Naive thymus-derived CD8-positive, alpha-beta T cell (primary cell): ENCODE measurements at regions not wholly inside any gene's neighbourhood (a gene's known extent, or its start where the extent isn't known, plus 50 kb on each side); places are given as distances from the start of the nearest gene placed in this dataset.
"Not testable (repeated sequence)": the region's sequence is repeated elsewhere in the genome, so short reads cannot be mapped to it uniquely, and the experiment has no call there.

Experiments used
- ATAC-seq, 2 donors: fragments of 150-1000 bp; cut with Tn5 transposase in 1 of 2; sonication (Bioruptor Pico), chemical (Tn5 transposase) in 1 of 2; 1 replicate in 1 of 2; 2 replicates in 1 of 2; pipeline ENCODE4 v1.10.0; 2021; ENCODE audit warnings: mild to moderate bottlenecking in 2 of 2, moderate library complexity in 2 of 2
- POLR2A ChIA-PET: fragments of 350-600 bp; sonication (Branson Sonifier 250); formaldehyde crosslinking; loops from one replicate; lab custom pipeline; 2021; ENCODE audit warnings: antibody characterized with exemption; lab: Charles Lee
- DNase-seq, 10 donors: peaks; one replicate each; pipeline versions ENCODE4 v3.0.0 to v3.0.0-alpha.2; 2020 to 2022
- H3K27ac Mint-ChIP-seq, 10 donors: one replicate each; pipeline ENCODE4 v1.8.0; 2020 to 2022; ENCODE audit warnings: mild to moderate bottlenecking in 10 of 10, mixed read lengths in 10 of 10, moderate library complexity in 4 of 10, inconsistent platforms in 1 of 10
- H3K27me3 Mint-ChIP-seq, 5 donors: one replicate each; pipeline ENCODE4 v1.8.0; 2021 to 2022; ENCODE audit warnings: mixed read lengths in 5 of 5
- H3K36me3 Mint-ChIP-seq, 3 donors: one replicate each; pipeline ENCODE4 v1.8.0; 2020 to 2022; ENCODE audit warnings: mixed read lengths in 3 of 3, mild to moderate bottlenecking in 2 of 3, inconsistent platforms in 1 of 3
- H3K4me1 Mint-ChIP-seq, 4 donors: one replicate each; pipeline ENCODE4 v1.8.0; 2021 to 2022; ENCODE audit warnings: mixed read lengths in 4 of 4
- H3K4me3 Mint-ChIP-seq, 10 donors: one replicate each; pipeline ENCODE4 v1.8.0; 2020 to 2022; ENCODE audit warnings: mild to moderate bottlenecking in 10 of 10, mixed read lengths in 10 of 10, moderate library complexity in 6 of 10, inconsistent platforms in 1 of 10
- H3K9me3 Mint-ChIP-seq, 9 donors: one replicate each; pipeline ENCODE4 v1.8.0; 2020 to 2022; ENCODE audit warnings: mixed read lengths in 9 of 9, mild to moderate bottlenecking in 3 of 9, inconsistent platforms in 1 of 9, moderate library complexity in 1 of 9

GRCh38 chr5:101306391-101307137, 403.5 kb upstream of the ST8SIA4 start:
- peaks cover 0 to 2% (median 0%) of the 10 kb centered on the region in 5 donors for H3K27me3 Mint-ChIP-seq
- no peak for ATAC-seq
- no peak for DNase-seq
- no peak overlapping the region for H3K4me3 Mint-ChIP-seq
- H3K36me3 Mint-ChIP-seq = no peaks in the 10 kb centered on the region
- H3K9me3 Mint-ChIP-seq = peaks cover 0 to 5% (median 0%) of the 10 kb centered on the region in 9 donors
- H3K27ac Mint-ChIP-seq = no peak overlapping the region
- POLR2A ChIA-PET = no interaction called here
- H3K4me1 Mint-ChIP-seq = no peaks in the 10 kb centered on the region

GRCh38 chr5:101296477-101296876, 393.4 kb upstream of the ST8SIA4 start:
- DNase-seq = no peak
- POLR2A ChIA-PET = no interaction called here
- no peak for ATAC-seq
- H3K27ac Mint-ChIP-seq = no peak overlapping the region
- H3K27me3 Mint-ChIP-seq = peaks cover 0 to 4% (median 0%) of the 10 kb centered on the region in 5 donors
- no peak overlapping the region for H3K4me3 Mint-ChIP-seq
- peaks cover 0 to 5% (median 0%) of the 10 kb centered on the region in 9 donors for H3K9me3 Mint-ChIP-seq
- H3K4me1 Mint-ChIP-seq = no peaks in the 10 kb centered on the region
- H3K36me3 Mint-ChIP-seq = peaks cover 0 to 4% (median 0%) of the 10 kb centered on the region in 3 donors

GRCh38 chr5:101292199-101292598, 389.1 kb upstream of the ST8SIA4 start:
- peaks cover 0 to 4% (median 2%) of the 10 kb centered on the region in 5 donors for H3K27me3 Mint-ChIP-seq
- ATAC-seq = no peak
- H3K4me1 Mint-ChIP-seq = no peaks in the 10 kb centered on the region
- no peak for DNase-seq
- no peak overlapping the region for H3K27ac Mint-ChIP-seq
- POLR2A ChIA-PET = no interaction called here
- H3K36me3 Mint-ChIP-seq = peaks cover 0 to 4% (median 0%) of the 10 kb centered on the region in 3 donors
- H3K9me3 Mint-ChIP-seq = peaks cover 0 to 16% (median 3%) of the 10 kb centered on the region in 9 donors
- H3K4me3 Mint-ChIP-seq = no peak overlapping the region

- H3K4me3 Mint-ChIP-seq, ATAC-seq, H3K36me3 Mint-ChIP-seq, POLR2A ChIA-PET, H3K4me1 Mint-ChIP-seq, H3K27ac Mint-ChIP-seq, H3K27me3 Mint-ChIP-seq, DNase-seq: not testable (repeated sequence)
- H3K9me3 Mint-ChIP-seq = peaks cover 0 to 16% (median 3%) of the 10 kb centered on the region in 9 donors
Measured at GRCh38 chr5:101290761-101291160, 387.7 kb upstream of the ST8SIA4 start.

GRCh38 chr5:101288633-101289032, 385.6 kb upstream of the ST8SIA4 start:
- POLR2A ChIA-PET = no interaction called here
- DNase-seq (no peak), ATAC-seq (no peak)
- Mint-ChIP-seq H3K27me3 (peaks cover 0 to 7% (median 3%) of the 10 kb centered on the region in 5 donors), H3K36me3 (peaks cover 0 to 4% (median 0%) of the 10 kb centered on the region in 3 donors), H3K4me3 (no peak overlapping the region), H3K9me3 (peaks cover 0 to 16% (median 3%) of the 10 kb centered on the region in 9 donors), H3K27ac (no peak overlapping the region), H3K4me1 (no peaks in the 10 kb centered on the region)

- ATAC-seq (no peak), DNase-seq (no peak)
- Mint-ChIP-seq H3K27ac (no peak overlapping the region), H3K9me3 (peaks cover 0 to 8% (median 0%) of the 10 kb centered on the region in 9 donors), H3K4me1 (no peaks in the 10 kb centered on the region), H3K36me3 (no peaks in the 10 kb centered on the region), H3K4me3 (no peak overlapping the region), H3K27me3 (peaks cover 0 to 7% (median 0%) of the 10 kb centered on the region in 5 donors)
- POLR2A ChIA-PET = no interaction called here
Measured at GRCh38 chr5:101284736-101285375, 381.8 kb upstream of the ST8SIA4 start.

GRCh38 chr5:101283938-101284337, 380.9 kb upstream of the ST8SIA4 start:
- H3K9me3 Mint-ChIP-seq, H3K27me3 Mint-ChIP-seq, ATAC-seq, H3K36me3 Mint-ChIP-seq, DNase-seq, POLR2A ChIA-PET, H3K4me3 Mint-ChIP-seq, H3K4me1 Mint-ChIP-seq, H3K27ac Mint-ChIP-seq: not testable (repeated sequence)

- Mint-ChIP-seq H3K4me3 (no peak overlapping the region), H3K27me3 (peaks cover 0 to 1% (median 0%) of the 10 kb centered on the region in 5 donors), H3K4me1 (no peaks in the 10 kb centered on the region), H3K36me3 (no peaks in the 10 kb centered on the region), H3K27ac (no peak overlapping the region), H3K9me3 (no peaks in the 10 kb centered on the region)
- DNase-seq = no peak
- POLR2A ChIA-PET = no interaction called here
- no peak for ATAC-seq
Measured at GRCh38 chr5:101278917-101279316, 375.8 kb upstream of the ST8SIA4 start.

- H3K4me3 Mint-ChIP-seq = no peak overlapping the region
- no peak overlapping the region for H3K27ac Mint-ChIP-seq
- POLR2A ChIA-PET = no interaction called here
- DNase-seq (no peak), ATAC-seq (no peak)
- no peaks in the 10 kb centered on the region for H3K4me1 Mint-ChIP-seq
- H3K27me3 Mint-ChIP-seq = no peaks in the 10 kb centered on the region
- H3K36me3 Mint-ChIP-seq = no peaks in the 10 kb centered on the region
- no peaks in the 10 kb centered on the region for H3K9me3 Mint-ChIP-seq
Measured at GRCh38 chr5:101278011-101278687, 375.1 kb upstream of the ST8SIA4 start.

- Mint-ChIP-seq H3K9me3 (no peaks in the 10 kb centered on the region), H3K36me3 (no peaks in the 10 kb centered on the region), H3K4me1 (no peaks in the 10 kb centered on the region), H3K27ac (no peak overlapping the region), H3K4me3 (no peak overlapping the region), H3K27me3 (peaks cover 0 to 9% (median 0%) of the 10 kb centered on the region in 5 donors)
- POLR2A ChIA-PET = no interaction called here
- ATAC-seq (no peak), DNase-seq (no peak)
Measured at GRCh38 chr5:101271945-101272344, 368.9 kb upstream of the ST8SIA4 start.

GRCh38 chr5:101271416-101271815, 368.3 kb upstream of the ST8SIA4 start:
- Mint-ChIP-seq H3K9me3 (no peaks in the 10 kb centered on the region), H3K4me3 (no peak overlapping the region), H3K36me3 (no peaks in the 10 kb centered on the region), H3K4me1 (no peaks in the 10 kb centered on the region), H3K27me3 (peaks cover 0 to 9% (median 0%) of the 10 kb centered on the region in 5 donors), H3K27ac (no peak overlapping the region)
- DNase-seq (no peak), ATAC-seq (no peak)
- POLR2A ChIA-PET = no interaction called here

- no peak for ATAC-seq
- H3K27ac Mint-ChIP-seq = no peak overlapping the region
- POLR2A ChIA-PET = no interaction called here
- peaks cover 0 to 10% (median 2%) of the 10 kb centered on the region in 5 donors for H3K27me3 Mint-ChIP-seq
- no peak overlapping the region for H3K4me3 Mint-ChIP-seq
- H3K4me1 Mint-ChIP-seq = no peaks in the 10 kb centered on the region
- H3K36me3 Mint-ChIP-seq = no peaks in the 10 kb centered on the region
- no peak for DNase-seq
- H3K9me3 Mint-ChIP-seq = peaks cover 0 to 14% (median 6%) of the 10 kb centered on the region in 9 donors
Measured at GRCh38 chr5:101260857-101261256, 357.8 kb upstream of the ST8SIA4 start.

- Mint-ChIP-seq H3K36me3 (no peaks in the 10 kb centered on the region), H3K27ac (no peak overlapping the region), H3K4me3 (no peak overlapping the region), H3K4me1 (no peaks in the 10 kb centered on the region), H3K9me3 (peaks cover 0 to 5% (median under 1%) of the 10 kb centered on the region in 9 donors), H3K27me3 (peaks cover 0 to 17% (median 0%) of the 10 kb centered on the region in 5 donors)
- ATAC-seq = no peak
- no peak for DNase-seq
- POLR2A ChIA-PET = no interaction called here
Measured at GRCh38 chr5:101253096-101253495, 350.0 kb upstream of the ST8SIA4 start.
